ENCODE measurements at regions not wholly inside any gene's neighbourhood (a gene's known extent, or its start where the extent isn't known, plus 50 kb on each side); places are given as distances from the start of the nearest gene placed in this dataset.
A peak's percentile ranks its signal among the peaks of the same experiment; 100 is the strongest.

DNA sequence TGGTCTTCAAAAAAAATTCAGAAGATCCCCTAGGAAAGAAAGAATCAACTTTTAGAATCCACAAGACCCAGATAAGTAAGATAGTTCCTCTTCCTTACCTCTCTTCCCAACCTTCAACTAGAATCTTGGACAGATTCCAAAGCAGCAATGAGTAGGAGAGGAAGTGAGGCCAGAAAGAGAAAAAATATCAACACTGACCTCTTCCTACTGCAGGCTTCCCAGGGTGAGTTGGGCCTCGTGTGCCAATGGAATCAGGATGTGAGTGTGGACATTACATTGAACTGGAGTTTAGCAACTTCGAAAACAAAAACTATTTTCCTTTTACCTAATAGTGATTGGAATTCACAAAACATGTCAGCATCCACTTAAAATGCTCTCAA lies 102.5 kb upstream of the PIEZO2 start:
- Histone ChIP-seq H2AFZ (ENCODE audit: low read length) (no peak overlapping the region), H3K27ac (ENCODE audit: insufficient read depth, low read length) (no peak overlapping the region), H3K4me2 (ENCODE audit: extremely low read depth, insufficient read depth, low read length) (no peak overlapping the region), H3K79me2 (ENCODE audit: control insufficient read depth, insufficient read depth, low read length) (no peaks in the 10 kb centered on the region), H3K9me3 (ENCODE audit: control insufficient read depth, insufficient read depth, low read depth, low read length) (no peaks in the 10 kb centered on the region), H3K4me1 (ENCODE audit: control insufficient read depth, extremely low read depth, insufficient read depth, low read length) (no peaks in the 10 kb centered on the region), H3K36me3 (ENCODE audit: control insufficient read depth, insufficient read depth, low read length) (no peaks in the 10 kb centered on the region), H3K4me3 (replicated peaks in 1 of 4; ENCODE audit: control extremely low read depth in 1 of 4, insufficient read depth in 1 of 4, low read depth in 3 of 4, low read length in 4 of 4) (no peak overlapping the region), H3K9ac (ENCODE audit: insufficient read depth, low read length) (no peak overlapping the region), H4K20me1 (ENCODE audit: control insufficient read depth, extremely low read depth, insufficient read depth, low read length) (no peaks in the 10 kb centered on the region), H3K27me3 (ENCODE audit: control insufficient read depth, insufficient read depth, low read length) (no peaks in the 10 kb centered on the region)
- DNase-seq (ENCODE audit: low read depth in 2 of 2), result peak; percentile 12 to 22
- TF ChIP-seq, protein P1, sequence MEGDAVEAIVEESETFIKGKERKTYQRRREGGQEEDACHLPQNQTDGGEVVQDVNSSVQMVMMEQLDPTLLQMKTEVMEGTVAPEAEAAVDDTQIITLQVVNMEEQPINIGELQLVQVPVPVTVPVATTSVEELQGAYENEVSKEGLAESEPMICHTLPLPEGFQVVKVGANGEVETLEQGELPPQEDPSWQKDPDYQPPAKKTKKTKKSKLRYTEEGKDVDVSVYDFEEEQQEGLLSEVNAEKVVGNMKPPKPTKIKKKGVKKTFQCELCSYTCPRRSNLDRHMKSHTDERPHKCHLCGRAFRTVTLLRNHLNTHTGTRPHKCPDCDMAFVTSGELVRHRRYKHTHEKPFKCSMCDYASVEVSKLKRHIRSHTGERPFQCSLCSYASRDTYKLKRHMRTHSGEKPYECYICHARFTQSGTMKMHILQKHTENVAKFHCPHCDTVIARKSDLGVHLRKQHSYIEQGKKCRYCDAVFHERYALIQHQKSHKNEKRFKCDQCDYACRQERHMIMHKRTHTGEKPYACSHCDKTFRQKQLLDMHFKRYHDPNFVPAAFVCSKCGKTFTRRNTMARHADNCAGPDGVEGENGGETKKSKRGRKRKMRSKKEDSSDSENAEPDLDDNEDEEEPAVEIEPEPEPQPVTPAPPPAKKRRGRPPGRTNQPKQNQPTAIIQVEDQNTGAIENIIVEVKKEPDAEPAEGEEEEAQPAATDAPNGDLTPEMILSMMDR (conservative IDR thresholded peaks at IDR 0.05 in 1 of 2, IDR thresholded peaks at IDR 0.05 in 1 of 2; ENCODE audit: low read depth in 1 of 2, low read length in 2 of 2), result no peak
- no peak for TF ChIP-seq EZH2 (IDR thresholded peaks at IDR 0.05; ENCODE audit: low read length, missing control alignments)

DNA sequence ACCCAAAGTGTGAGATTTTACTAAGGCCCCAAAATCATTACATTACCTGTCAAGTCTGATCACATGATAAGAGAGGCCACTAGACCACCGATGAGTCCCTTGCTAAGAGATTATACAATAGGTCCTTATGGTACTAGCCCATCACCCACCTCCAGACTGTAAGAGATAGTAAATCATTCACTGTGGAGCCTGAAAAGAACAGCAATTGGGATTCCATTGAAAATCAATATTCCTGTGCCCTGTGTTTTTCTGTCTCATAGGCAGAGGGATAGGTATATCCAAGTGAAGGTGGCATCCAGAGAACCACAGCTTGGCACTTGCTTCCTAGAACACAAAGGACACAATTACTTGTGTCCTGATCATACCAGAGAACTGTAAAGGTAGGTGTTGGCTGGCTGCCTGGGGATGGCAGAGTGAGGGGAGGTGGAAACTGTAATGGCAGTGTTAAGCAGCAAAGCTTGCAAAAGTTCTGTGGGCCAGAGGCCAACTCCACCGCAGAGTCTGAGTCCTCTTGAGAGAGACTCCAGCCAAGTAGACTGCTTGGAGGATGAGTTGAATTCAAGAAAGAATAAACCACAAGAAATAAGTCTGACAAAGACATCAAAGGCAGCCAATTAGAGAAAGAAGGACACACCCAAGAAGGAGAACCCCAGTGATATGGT lies 102.0 kb upstream of the PIEZO2 start:
- H3K9me3 ChIP-seq (ENCODE audit: control insufficient read depth, insufficient read depth, low read depth, low read length), result no peaks in the 10 kb centered on the region
- no peaks in the 10 kb centered on the region for H3K27me3 ChIP-seq (ENCODE audit: control insufficient read depth, insufficient read depth, low read length)
- H3K4me2 ChIP-seq (ENCODE audit: extremely low read depth, insufficient read depth, low read length), result no peak overlapping the region
- no peak overlapping the region for H3K27ac ChIP-seq (ENCODE audit: insufficient read depth, low read length)
- H3K9ac ChIP-seq (ENCODE audit: insufficient read depth, low read length), result no peak overlapping the region
- no peaks in the 10 kb centered on the region for H3K36me3 ChIP-seq (ENCODE audit: control insufficient read depth, insufficient read depth, low read length)
- peak; percentile 50 to 59 for DNase-seq (ENCODE audit: low read depth in 2 of 2)
- no peaks in the 10 kb centered on the region for H4K20me1 ChIP-seq (ENCODE audit: control insufficient read depth, extremely low read depth, insufficient read depth, low read length)
- peaks cover 2% of the 10 kb centered on the region for H3K4me1 ChIP-seq (ENCODE audit: control insufficient read depth, extremely low read depth, insufficient read depth, low read length)
- H3K4me3 ChIP-seq (replicated peaks in 1 of 4; ENCODE audit: control extremely low read depth in 1 of 4, insufficient read depth in 1 of 4, low read depth in 3 of 4, low read length in 4 of 4), result no peak overlapping the region
- TF ChIP-seq, protein P1 (conservative IDR thresholded peaks at IDR 0.05 in 1 of 2, IDR thresholded peaks at IDR 0.05 in 1 of 2; ENCODE audit: low read depth in 1 of 2, low read length in 2 of 2), result no peak
- no peak for TF ChIP-seq EZH2 (IDR thresholded peaks at IDR 0.05; ENCODE audit: low read length, missing control alignments)
- no peak overlapping the region for H2AFZ ChIP-seq (ENCODE audit: low read length)
- no peaks in the 10 kb centered on the region for H3K79me2 ChIP-seq (ENCODE audit: control insufficient read depth, insufficient read depth, low read length)

DNA sequence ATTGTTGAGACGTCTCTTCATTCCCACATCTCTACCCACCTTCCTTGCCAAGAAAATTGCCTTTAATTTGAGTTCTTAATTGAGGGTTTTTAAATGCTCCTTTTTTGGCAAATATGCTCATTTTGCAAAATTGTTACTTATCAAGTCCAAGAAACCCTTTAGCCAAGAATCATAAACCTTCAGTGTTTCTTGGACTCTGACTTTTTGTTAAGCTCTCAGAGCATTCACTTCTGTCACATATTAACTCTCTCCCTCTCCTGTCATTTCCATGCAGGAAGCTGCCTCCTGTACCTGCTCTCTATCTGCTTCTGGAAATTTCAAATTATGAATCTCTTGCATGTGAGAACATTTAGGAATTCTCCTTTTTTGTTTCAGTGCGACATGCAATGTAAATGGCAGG lies 100.0 kb upstream of the PIEZO2 start:
- Histone ChIP-seq H3K4me2 (ENCODE audit: extremely low read depth, insufficient read depth, low read length) (no peak overlapping the region), H3K9me3 (ENCODE audit: control insufficient read depth, insufficient read depth, low read depth, low read length) (no peaks in the 10 kb centered on the region), H3K9ac (ENCODE audit: insufficient read depth, low read length) (no peak overlapping the region), H3K27me3 (ENCODE audit: control insufficient read depth, insufficient read depth, low read length) (no peaks in the 10 kb centered on the region), H3K4me1 (ENCODE audit: control insufficient read depth, extremely low read depth, insufficient read depth, low read length) (peaks cover 3% of the 10 kb centered on the region), H3K27ac (ENCODE audit: insufficient read depth, low read length) (no peak overlapping the region), H4K20me1 (ENCODE audit: control insufficient read depth, extremely low read depth, insufficient read depth, low read length) (no peaks in the 10 kb centered on the region), H3K4me3 (replicated peaks in 1 of 4; ENCODE audit: control extremely low read depth in 1 of 4, insufficient read depth in 1 of 4, low read depth in 3 of 4, low read length in 4 of 4) (no peak overlapping the region), H3K79me2 (ENCODE audit: control insufficient read depth, insufficient read depth, low read length) (no peaks in the 10 kb centered on the region), H3K36me3 (ENCODE audit: control insufficient read depth, insufficient read depth, low read length) (no peaks in the 10 kb centered on the region), H2AFZ (ENCODE audit: low read length) (no peak overlapping the region)
- TF ChIP-seq, protein P1 (conservative IDR thresholded peaks at IDR 0.05 in 1 of 2, IDR thresholded peaks at IDR 0.05 in 1 of 2; ENCODE audit: low read depth in 1 of 2, low read length in 2 of 2), result no peak
- TF ChIP-seq EZH2 (IDR thresholded peaks at IDR 0.05; ENCODE audit: low read length, missing control alignments), result no peak
- no peak for DNase-seq (ENCODE audit: low read depth in 2 of 2)
